ENCODE measurements at regions not wholly inside any gene's neighbourhood (a gene's known extent, or its start where the extent isn't known, plus 50 kb on each side); places are given as distances from the start of the nearest gene placed in this dataset.

GRCh38 chr16:14329727-14330350 is 258.7 kb downstream of the MRTFB start:
- peaks cover 5% of the 10 kb centered on the region; the same call in 1 of the 2 replicates for H3K9me1 ChIP-seq (ENCODE audit: insufficient read depth, low read length)
- H2BK120ac ChIP-seq (ENCODE audit: low read depth, low read length), result no peak overlapping the region
- no peak overlapping the region for H2BK15ac ChIP-seq (ENCODE audit: low read depth, low read length)
- H3K4me2 ChIP-seq (ENCODE audit: low read depth, low read length), result no peak overlapping the region
- H3K4me3 ChIP-seq (ENCODE audit: insufficient read depth, low read depth, low read length), result no peak overlapping the region
- dilution Hi-C loops (cut with HindIII; ENCODE audit: low sequenced_read_pairs, unreplicated experiment), result no loop called here
- no peaks in the 10 kb centered on the region for H3K27me3 ChIP-seq (ENCODE audit: control insufficient read depth, insufficient read depth, low read length)
- BruUV-seq (replicated peaks), result no TSS peak
- no peak overlapping the region for H3K14ac ChIP-seq (replicated peaks; ENCODE audit: low read depth, low read length)
- WGBS, 2 experiments (ENCODE audit: extremely low coverage in 2 of 2, insufficient read length in 1 of 2), result no CpG with 5 or more reads among the region's 3 CpGs
- H3K9me3 ChIP-seq (ENCODE audit: control insufficient read depth, insufficient read depth, low read length), result no peaks in the 10 kb centered on the region
- H2AK9ac ChIP-seq (replicated peaks; ENCODE audit: low read depth, low read length, poor library complexity), result no peak overlapping the region
- no peak overlapping the region for H3K27ac ChIP-seq (ENCODE audit: insufficient read depth, low read length)
- ChIA-PET CTCF (no interaction called here), POLR2A (ENCODE audit: unreplicated experiment) (no interaction called here)
- H3K36me3 ChIP-seq (ENCODE audit: control insufficient read depth, insufficient read depth, low read length), result peaks cover 12% of the 10 kb centered on the region
- H3K4me1 ChIP-seq (ENCODE audit: control insufficient read depth, insufficient read depth, low read length), result peaks cover 2% of the 10 kb centered on the region; the same call in 1 of the 2 replicates
- no peak overlapping the region for H2AFZ ChIP-seq (replicated peaks; ENCODE audit: low read length, poor library complexity)
- in situ Hi-C loops (cut with MboI; ENCODE audit: low sequenced_read_pairs), result no loop called here
- no peak overlapping the region for H2BK20ac ChIP-seq (ENCODE audit: low read depth, low read length)
- H4K20me1 ChIP-seq (ENCODE audit: insufficient read depth, low read length), result peaks cover 10% of the 10 kb centered on the region
- no peak overlapping the region for H3K9ac ChIP-seq (ENCODE audit: low read depth, low read length)
- no peak overlapping the region for H3K23ac ChIP-seq (ENCODE audit: low read depth, low read length)
- H4K5ac ChIP-seq (ENCODE audit: low read depth, low read length), result no peak overlapping the region
- DNase-seq (no peak), ATAC-seq (ENCODE audit: low read depth) (no peak)
- H2BK5ac ChIP-seq (ENCODE audit: low read depth, low read length, poor library complexity, severe bottlenecking), result no peak overlapping the region
- no peak overlapping the region for H3K4ac ChIP-seq (ENCODE audit: low read depth, low read length)
- TF ChIP-seq, protein P1, sequence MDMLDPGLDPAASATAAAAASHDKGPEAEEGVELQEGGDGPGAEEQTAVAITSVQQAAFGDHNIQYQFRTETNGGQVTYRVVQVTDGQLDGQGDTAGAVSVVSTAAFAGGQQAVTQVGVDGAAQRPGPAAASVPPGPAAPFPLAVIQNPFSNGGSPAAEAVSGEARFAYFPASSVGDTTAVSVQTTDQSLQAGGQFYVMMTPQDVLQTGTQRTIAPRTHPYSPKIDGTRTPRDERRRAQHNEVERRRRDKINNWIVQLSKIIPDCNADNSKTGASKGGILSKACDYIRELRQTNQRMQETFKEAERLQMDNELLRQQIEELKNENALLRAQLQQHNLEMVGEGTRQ (IDR thresholded peaks at IDR 0.05; ENCODE audit: low read depth, low read length), result no peak
- TF ChIP-seq BHLHE40 (IDR thresholded peaks at IDR 0.05; ENCODE audit: low read depth, low read length), result no peak
- no peak overlapping the region for H3K18ac ChIP-seq (ENCODE audit: low read depth, low read length)
- peaks cover 14 to 19% of the 10 kb centered on the region in 2 experiments for H3K79me1 ChIP-seq (ENCODE audit: low read depth in 1 of 2, low read length in 2 of 2)
- no peak overlapping the region for H2AK5ac ChIP-seq (ENCODE audit: low read depth, low read length)
- no peak overlapping the region for H4K8ac ChIP-seq (ENCODE audit: low read depth in 2 of 2, low read length in 2 of 2)
- H3K56ac ChIP-seq (ENCODE audit: extremely low read depth, insufficient read depth, low read length), result no peak overlapping the region
- H4K91ac ChIP-seq (ENCODE audit: insufficient read depth, low read depth, low read length), result no peak overlapping the region
- intact Hi-C loops (cut with micrococcal nuclease), result no loop called here
